IgD-negative memory B cell (primary cell): ENCODE measurements at regions not wholly inside any gene's neighbourhood (a gene's known extent, or its start where the extent isn't known, plus 50 kb on each side); places are given as distances from the start of the nearest gene placed in this dataset.

ENCODE experiments used
- H3K27ac Mint-ChIP-seq, 3 donors: one replicate each; pipeline ENCODE4 v1.8.0; 2020 to 2022; ENCODE audit warnings: mild to moderate bottlenecking in 3 of 3, mixed read lengths in 3 of 3, moderate library complexity in 1 of 3
- H3K27me3 Mint-ChIP-seq: one replicate; pipeline ENCODE4 v1.8.0; 2021; ENCODE audit warnings: mixed read lengths
- H3K36me3 Mint-ChIP-seq: one replicate; pipeline ENCODE4 v1.8.0; 2020; ENCODE audit warnings: mild to moderate bottlenecking, mixed read lengths
- H3K4me1 Mint-ChIP-seq, 3 donors: one replicate each; pipeline ENCODE4 v1.8.0; 2020 to 2022; ENCODE audit warnings: mixed read lengths in 3 of 3, mild to moderate bottlenecking in 1 of 3
- H3K4me3 Mint-ChIP-seq, 4 donors: one replicate each; pipeline ENCODE4 v1.8.0; 2020 to 2022; ENCODE audit warnings: mild to moderate bottlenecking in 4 of 4, mixed read lengths in 4 of 4, moderate library complexity in 3 of 4
- H3K9me3 Mint-ChIP-seq, 3 donors: one replicate each; pipeline ENCODE4 v1.8.0; 2020 to 2021; ENCODE audit warnings: mixed read lengths in 3 of 3, mild to moderate bottlenecking in 1 of 3

GRCh38 chr2:133720429-133720828 lies 152.2 kb upstream of the NCKAP5 start:
- Mint-ChIP-seq H3K36me3 (no peaks in the 10 kb centered on the region), H3K9me3 (no peaks in the 10 kb centered on the region), H3K4me3 (no peak overlapping the region), H3K27ac (no peak overlapping the region), H3K4me1 (peaks cover 0 to 4% (median 0%) of the 10 kb centered on the region in 3 donors), H3K27me3 (peaks cover 1% of the 10 kb centered on the region)

GRCh38 chr2:133721118-133721517 lies 152.9 kb upstream of the NCKAP5 start:
- Mint-ChIP-seq H3K27ac (no peak overlapping the region), H3K4me3 (no peak overlapping the region), H3K36me3 (no peaks in the 10 kb centered on the region), H3K9me3 (no peaks in the 10 kb centered on the region), H3K4me1 (peaks cover 0 to 4% (median 0%) of the 10 kb centered on the region in 3 donors), H3K27me3 (peaks cover 1% of the 10 kb centered on the region)

- peaks cover 1% of the 10 kb centered on the region for H3K27me3 Mint-ChIP-seq
- H3K9me3 Mint-ChIP-seq = no peaks in the 10 kb centered on the region
- H3K36me3 Mint-ChIP-seq = no peaks in the 10 kb centered on the region
- no peak overlapping the region for H3K4me3 Mint-ChIP-seq
- H3K27ac Mint-ChIP-seq = no peak overlapping the region
- peaks cover 3 to 4% (median 3%) of the 10 kb centered on the region in 3 donors for H3K4me1 Mint-ChIP-seq
Measured at GRCh38 chr2:133723133-133723532, 154.9 kb upstream of the NCKAP5 start.

GRCh38 chr2:133726973-133727372 lies 158.7 kb upstream of the NCKAP5 start:
- H3K9me3 Mint-ChIP-seq = no peaks in the 10 kb centered on the region
- H3K4me3 Mint-ChIP-seq = no peak overlapping the region
- peaks cover 3 to 4% (median 3%) of the 10 kb centered on the region in 3 donors for H3K4me1 Mint-ChIP-seq
- no peaks in the 10 kb centered on the region for H3K27me3 Mint-ChIP-seq
- H3K36me3 Mint-ChIP-seq = no peaks in the 10 kb centered on the region
- no peak overlapping the region for H3K27ac Mint-ChIP-seq

GRCh38 chr2:133732059-133732458 lies 163.8 kb upstream of the NCKAP5 start:
- Mint-ChIP-seq H3K36me3 (no peaks in the 10 kb centered on the region), H3K4me3 (no peak overlapping the region), H3K4me1 (peaks cover 0 to 3% (median 2%) of the 10 kb centered on the region in 3 donors), H3K27me3 (no peaks in the 10 kb centered on the region), H3K9me3 (peaks cover 0 to 8% (median 0%) of the 10 kb centered on the region in 3 donors), H3K27ac (no peak overlapping the region)

- Mint-ChIP-seq H3K36me3 (no peaks in the 10 kb centered on the region), H3K9me3 (peaks cover 0 to 8% (median 0%) of the 10 kb centered on the region in 3 donors), H3K4me3 (no peak overlapping the region), H3K27ac (no peak overlapping the region), H3K4me1 (peaks cover 0 to 1% (median 0%) of the 10 kb centered on the region in 3 donors), H3K27me3 (no peaks in the 10 kb centered on the region)
Measured at GRCh38 chr2:133732982-133733900, 165.0 kb upstream of the NCKAP5 start.

- Mint-ChIP-seq H3K4me3 (no peak overlapping the region), H3K36me3 (no peaks in the 10 kb centered on the region), H3K9me3 (peaks cover 0 to 8% (median 0%) of the 10 kb centered on the region in 3 donors), H3K4me1 (peaks cover 0 to 1% (median 0%) of the 10 kb centered on the region in 3 donors), H3K27ac (no peak overlapping the region), H3K27me3 (no peaks in the 10 kb centered on the region)
Measured at GRCh38 chr2:133733901-133734255, 165.6 kb upstream of the NCKAP5 start.

- Mint-ChIP-seq H3K9me3 (peaks cover 0 to 8% (median 0%) of the 10 kb centered on the region in 3 donors), H3K27me3 (no peaks in the 10 kb centered on the region), H3K27ac (no peak overlapping the region), H3K4me1 (peaks cover 0 to 1% (median 0%) of the 10 kb centered on the region in 3 donors), H3K36me3 (no peaks in the 10 kb centered on the region), H3K4me3 (no peak overlapping the region)
Measured at GRCh38 chr2:133734716-133735495, 166.6 kb upstream of the NCKAP5 start.

GRCh38 chr2:133736674-133737073 lies 168.4 kb upstream of the NCKAP5 start:
- H3K9me3 Mint-ChIP-seq = peaks cover 0 to 8% (median 0%) of the 10 kb centered on the region in 3 donors
- H3K4me1 Mint-ChIP-seq = peaks cover 0 to 1% (median 0%) of the 10 kb centered on the region in 3 donors
- H3K4me3 Mint-ChIP-seq = no peak overlapping the region
- no peaks in the 10 kb centered on the region for H3K36me3 Mint-ChIP-seq
- H3K27me3 Mint-ChIP-seq = peaks cover 2% of the 10 kb centered on the region
- H3K27ac Mint-ChIP-seq = no peak overlapping the region

GRCh38 chr2:133737242-133737993 lies 169.2 kb upstream of the NCKAP5 start:
- Mint-ChIP-seq H3K36me3 (no peaks in the 10 kb centered on the region), H3K4me3 (no peak overlapping the region), H3K9me3 (peaks cover 0 to 6% (median 0%) of the 10 kb centered on the region in 3 donors), H3K27me3 (peaks cover 2% of the 10 kb centered on the region), H3K27ac (no peak overlapping the region), H3K4me1 (peaks cover 0 to 1% (median 0%) of the 10 kb centered on the region in 3 donors)

GRCh38 chr2:133739039-133739438 lies 170.8 kb upstream of the NCKAP5 start:
- Mint-ChIP-seq H3K27me3 (peaks cover 2% of the 10 kb centered on the region), H3K36me3 (no peaks in the 10 kb centered on the region), H3K9me3 (peaks cover 0 to 6% (median 0%) of the 10 kb centered on the region in 3 donors), H3K4me1 (peaks cover 0 to 1% (median 0%) of the 10 kb centered on the region in 3 donors), H3K27ac (no peak overlapping the region), H3K4me3 (no peak overlapping the region)

GRCh38 chr2:133740500-133740899 lies 172.2 kb upstream of the NCKAP5 start:
- Mint-ChIP-seq H3K9me3 (no peaks in the 10 kb centered on the region), H3K4me1 (peaks cover 0 to 1% (median 0%) of the 10 kb centered on the region in 3 donors), H3K27ac (peak overlapping the region in 1 of 3 donors; percentile 11), H3K4me3 (no peak overlapping the region), H3K36me3 (no peaks in the 10 kb centered on the region), H3K27me3 (peaks cover 2% of the 10 kb centered on the region)

- Mint-ChIP-seq H3K9me3 (no peaks in the 10 kb centered on the region), H3K4me1 (no peaks in the 10 kb centered on the region), H3K27me3 (no peaks in the 10 kb centered on the region), H3K27ac (no peak overlapping the region), H3K4me3 (no peak overlapping the region), H3K36me3 (no peaks in the 10 kb centered on the region)
Measured at GRCh38 chr2:133748007-133748700, 179.9 kb upstream of the NCKAP5 start.

- no peaks in the 10 kb centered on the region for H3K9me3 Mint-ChIP-seq
- peaks cover 2% of the 10 kb centered on the region for H3K27me3 Mint-ChIP-seq
- no peak overlapping the region for H3K4me3 Mint-ChIP-seq
- no peak overlapping the region for H3K27ac Mint-ChIP-seq
- no peaks in the 10 kb centered on the region for H3K36me3 Mint-ChIP-seq
- H3K4me1 Mint-ChIP-seq = no peaks in the 10 kb centered on the region
Measured at GRCh38 chr2:133753665-133754064, 185.4 kb upstream of the NCKAP5 start.
